ENCODE measurements at regions not wholly inside any gene's neighbourhood (a gene's known extent, or its start where the extent isn't known, plus 50 kb on each side); places are given as distances from the start of the nearest gene placed in this dataset.

GRCh38 chr15:93452537-93453211, 363.7 kb upstream of the RGMA start:
- H3K4me3 ChIP-seq (ENCODE audit: low read length), result no peak overlapping the region
- no peak for TF ChIP-seq ZNF274 (IDR thresholded peaks at IDR 0.05; ENCODE audit: low read depth, low read length)

DNA sequence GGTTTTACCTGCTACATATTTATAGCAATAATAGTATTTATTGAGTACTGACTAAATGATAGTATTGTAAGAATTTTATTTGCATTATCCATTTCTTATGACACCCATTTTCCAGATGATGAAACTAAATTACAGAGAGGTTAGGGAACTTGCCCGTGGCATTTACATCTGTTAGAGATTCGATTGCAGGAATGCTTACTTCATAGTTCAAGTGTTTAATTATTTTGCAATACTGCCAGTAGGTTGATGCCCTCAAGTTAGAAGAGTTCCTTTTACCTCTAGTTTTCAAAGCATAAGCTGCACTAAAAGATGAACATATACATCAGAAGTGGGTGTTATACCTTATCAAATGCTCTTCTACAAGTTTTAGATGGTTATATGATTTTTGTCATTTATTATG, 362.8 kb upstream of the RGMA start:
- no peak overlapping the region for H3K4me3 ChIP-seq (ENCODE audit: low read length)
- TF ChIP-seq ZNF274 (IDR thresholded peaks at IDR 0.05; ENCODE audit: low read depth, low read length), result no peak

GRCh38 chr15:93451265-93451664, 362.3 kb upstream of the RGMA start:
- TF ChIP-seq ZNF274 (IDR thresholded peaks at IDR 0.05; ENCODE audit: low read depth, low read length), result no peak
- no peak overlapping the region for H3K4me3 ChIP-seq (ENCODE audit: low read length)

- H3K4me3 ChIP-seq (ENCODE audit: low read length), result no peak overlapping the region
- no peak for TF ChIP-seq ZNF274 (IDR thresholded peaks at IDR 0.05; ENCODE audit: low read depth, low read length)
These were observed 360.8 kb upstream of the RGMA start for GRCh38 chr15:93449798-93450197.

- TF ChIP-seq ZNF274 (IDR thresholded peaks at IDR 0.05; ENCODE audit: low read depth, low read length), result no peak
- no peak overlapping the region for H3K4me3 ChIP-seq (ENCODE audit: low read length)
These were observed 349.3 kb upstream of the RGMA start for GRCh38 chr15:93438310-93438709.

GRCh38 chr15:93432474-93432873, 343.5 kb upstream of the RGMA start:
- TF ChIP-seq ZNF274 (IDR thresholded peaks at IDR 0.05; ENCODE audit: low read depth, low read length), result no peak
- no peak overlapping the region for H3K4me3 ChIP-seq (ENCODE audit: low read length)

GRCh38 chr15:93428807-93429351, 339.9 kb upstream of the RGMA start:
- TF ChIP-seq ZNF274 (IDR thresholded peaks at IDR 0.05; ENCODE audit: low read depth, low read length), result no peak
- H3K4me3 ChIP-seq (ENCODE audit: low read length), result no peak overlapping the region

DNA sequence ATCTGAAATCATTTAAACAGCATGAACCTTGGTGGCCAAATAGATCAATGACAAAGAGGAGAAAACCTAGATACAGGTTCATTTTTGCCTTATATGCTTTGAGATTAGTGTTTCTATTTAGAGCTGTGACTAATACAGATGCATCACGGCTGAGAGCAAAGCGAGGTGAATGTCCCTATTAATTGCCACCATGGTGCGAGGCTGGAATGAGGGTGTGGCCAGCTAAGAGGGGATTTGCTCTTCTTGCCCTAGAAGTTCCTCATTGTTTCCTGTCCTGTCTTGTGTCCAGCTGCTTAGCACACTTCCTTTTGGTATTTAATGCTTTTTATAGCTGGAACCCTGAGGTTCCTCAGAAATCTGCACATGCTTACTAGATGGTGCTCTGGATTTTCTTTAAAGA, 339.1 kb upstream of the RGMA start:
- no peak for TF ChIP-seq ZNF274 (IDR thresholded peaks at IDR 0.05; ENCODE audit: low read depth, low read length)
- no peak overlapping the region for H3K4me3 ChIP-seq (ENCODE audit: low read length)

DNA sequence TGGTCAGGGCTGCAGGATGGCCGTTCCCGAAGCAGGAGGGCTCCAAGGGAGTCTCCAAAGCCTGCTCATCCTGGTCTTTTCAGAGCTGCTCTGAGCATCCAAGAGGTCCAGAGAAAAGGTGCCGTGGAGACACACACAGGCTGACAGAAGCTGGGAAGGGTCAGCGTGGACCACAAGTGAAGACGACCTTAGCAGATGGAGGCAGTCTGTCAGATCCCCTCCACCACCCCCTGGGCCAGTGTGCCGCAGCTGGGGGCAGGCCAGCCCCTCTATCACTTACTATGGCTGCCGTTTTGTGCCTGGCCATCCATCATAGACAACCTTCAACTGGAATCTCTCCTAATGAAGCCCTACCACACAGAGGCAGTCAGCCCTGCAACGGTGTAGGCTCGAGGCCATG, 335.1 kb upstream of the RGMA start:
- no peak for TF ChIP-seq ZNF274 (IDR thresholded peaks at IDR 0.05; ENCODE audit: low read depth, low read length)
- no peak overlapping the region for H3K4me3 ChIP-seq (ENCODE audit: low read length)

GRCh38 chr15:93422476-93422875, 333.5 kb upstream of the RGMA start:
- no peak overlapping the region for H3K4me3 ChIP-seq (ENCODE audit: low read length)
- TF ChIP-seq ZNF274 (IDR thresholded peaks at IDR 0.05; ENCODE audit: low read depth, low read length), result no peak

GRCh38 chr15:93420477-93420876, 331.5 kb upstream of the RGMA start:
- no peak for TF ChIP-seq ZNF274 (IDR thresholded peaks at IDR 0.05; ENCODE audit: low read depth, low read length)
- H3K4me3 ChIP-seq (ENCODE audit: low read length), result no peak overlapping the region

DNA sequence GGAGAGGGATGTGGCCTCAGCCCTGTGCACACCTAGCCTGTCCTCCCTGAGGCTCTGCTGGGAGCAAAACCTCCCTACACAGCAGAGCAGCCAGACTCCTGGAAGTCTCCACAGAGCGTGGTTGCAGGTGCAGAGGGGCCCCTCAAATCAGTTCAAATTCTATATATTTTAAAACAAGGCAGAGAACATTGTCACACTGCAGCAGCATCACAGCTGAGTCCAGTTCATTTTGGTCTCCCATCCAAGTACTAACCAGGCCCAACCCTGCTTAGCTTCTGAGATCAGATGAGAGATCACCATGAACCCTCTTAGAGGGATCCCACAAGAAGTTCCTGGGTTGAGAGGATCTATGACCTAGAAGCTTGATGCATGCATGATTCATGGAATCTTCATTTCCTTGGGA, 331.0 kb upstream of the RGMA start:
- no peak for TF ChIP-seq ZNF274 (IDR thresholded peaks at IDR 0.05; ENCODE audit: low read depth, low read length)
- no peak overlapping the region for H3K4me3 ChIP-seq (ENCODE audit: low read length)

GRCh38 chr15:93418566-93418965, 329.6 kb upstream of the RGMA start:
- TF ChIP-seq ZNF274 (IDR thresholded peaks at IDR 0.05; ENCODE audit: low read depth, low read length), result no peak
- H3K4me3 ChIP-seq (ENCODE audit: low read length), result no peak overlapping the region

DNA sequence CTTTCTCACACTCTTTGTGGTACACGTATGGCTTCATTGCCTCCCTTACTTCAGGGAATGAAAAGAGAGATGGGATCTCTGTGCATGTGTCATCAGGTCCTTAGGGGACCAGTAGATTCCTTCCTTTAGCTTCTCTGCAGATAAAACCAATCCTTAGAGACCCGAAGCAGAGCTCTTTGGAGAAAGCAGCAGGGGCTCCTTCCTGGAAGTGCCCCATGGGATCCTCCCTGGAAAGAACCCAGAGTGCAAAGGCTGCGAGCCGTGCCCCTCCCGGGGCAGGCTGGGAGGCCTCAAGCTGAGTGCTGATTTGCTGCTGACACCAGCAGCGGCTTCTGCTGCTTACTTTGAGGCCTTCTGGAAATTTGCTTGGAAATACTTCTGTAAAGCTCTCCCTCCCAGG, 328.6 kb upstream of the RGMA start:
- TF ChIP-seq ZNF274 (IDR thresholded peaks at IDR 0.05; ENCODE audit: low read depth, low read length), result no peak
- no peak overlapping the region for H3K4me3 ChIP-seq (ENCODE audit: low read length)

DNA sequence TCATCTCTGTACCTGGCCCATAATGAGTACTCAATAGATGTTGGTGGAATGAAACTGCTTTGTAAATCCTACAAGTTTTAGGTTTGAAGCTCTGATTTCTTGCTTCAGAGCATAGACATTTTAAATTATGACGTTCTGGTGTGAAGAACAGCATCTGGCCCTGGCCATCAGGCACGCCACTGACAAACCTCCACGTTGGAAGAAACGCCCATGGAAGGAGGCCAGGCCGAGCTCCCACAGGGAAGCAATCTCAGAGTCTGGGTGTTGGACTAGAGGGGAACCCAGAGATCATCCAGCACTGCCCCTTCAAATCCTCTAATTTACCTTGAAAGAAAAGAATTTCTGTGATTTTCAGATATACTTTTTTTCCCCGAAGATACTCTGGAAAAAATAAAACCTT, 328.1 kb upstream of the RGMA start:
- H3K4me3 ChIP-seq (ENCODE audit: low read length), result no peak overlapping the region
- no peak for TF ChIP-seq ZNF274 (IDR thresholded peaks at IDR 0.05; ENCODE audit: low read depth, low read length)

GRCh38 chr15:93415576-93415975, 326.6 kb upstream of the RGMA start:
- TF ChIP-seq ZNF274 (IDR thresholded peaks at IDR 0.05; ENCODE audit: low read depth, low read length), result no peak
- no peak overlapping the region for H3K4me3 ChIP-seq (ENCODE audit: low read length)

Data from GM08714 (cell line).